ENCODE measurements at regions not wholly inside any gene's neighbourhood (a gene's known extent, or its start where the extent isn't known, plus 50 kb on each side); places are given as distances from the start of the nearest gene placed in this dataset.

DNA sequence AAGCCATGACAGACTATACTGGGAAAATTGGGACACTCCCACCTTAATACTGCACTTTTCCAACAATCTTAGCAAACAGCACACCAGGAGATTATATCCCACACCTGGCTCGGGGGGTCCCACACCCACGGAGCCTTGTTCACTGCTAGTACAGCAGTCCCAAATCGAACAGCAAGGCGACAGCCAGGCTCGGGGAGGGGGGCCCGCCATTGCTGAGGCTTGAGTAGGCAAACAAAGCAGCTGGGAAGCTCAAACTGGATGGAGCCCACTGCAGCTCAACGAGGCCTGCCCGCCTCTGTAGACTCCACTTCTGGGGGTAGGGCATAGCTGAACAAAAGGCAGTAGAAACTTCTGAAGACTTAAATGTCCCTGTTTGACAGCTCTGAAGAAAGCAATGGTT lies 118.3 kb downstream of the MAGEB5 start:
- no peak for ATAC-seq (ENCODE audit: low FRiP score in 2 of 2)
- Histone ChIP-seq H3K27me3 (no peaks in the 10 kb centered on the region), H3K9me3 (peaks cover 0 to 7% (median 0%) of the 10 kb centered on the region in 4 donors), H3K4me3 (no peak overlapping the region), H3K36me3 (no peaks in the 10 kb centered on the region), H3K27ac (no peak overlapping the region), H3K4me1 (no peaks in the 10 kb centered on the region)
- peak in 1 of 2 donors; percentile 5 for DNase-seq
- TF ChIP-seq POLR2AphosphoS5 (IDR thresholded peaks at IDR 0.05) (no peak), POLR2A (IDR thresholded peaks at IDR 0.05) (no peak), EP300 (IDR thresholded peaks at IDR 0.05) (no peak)
- TF ChIP-seq, protein P1, sequence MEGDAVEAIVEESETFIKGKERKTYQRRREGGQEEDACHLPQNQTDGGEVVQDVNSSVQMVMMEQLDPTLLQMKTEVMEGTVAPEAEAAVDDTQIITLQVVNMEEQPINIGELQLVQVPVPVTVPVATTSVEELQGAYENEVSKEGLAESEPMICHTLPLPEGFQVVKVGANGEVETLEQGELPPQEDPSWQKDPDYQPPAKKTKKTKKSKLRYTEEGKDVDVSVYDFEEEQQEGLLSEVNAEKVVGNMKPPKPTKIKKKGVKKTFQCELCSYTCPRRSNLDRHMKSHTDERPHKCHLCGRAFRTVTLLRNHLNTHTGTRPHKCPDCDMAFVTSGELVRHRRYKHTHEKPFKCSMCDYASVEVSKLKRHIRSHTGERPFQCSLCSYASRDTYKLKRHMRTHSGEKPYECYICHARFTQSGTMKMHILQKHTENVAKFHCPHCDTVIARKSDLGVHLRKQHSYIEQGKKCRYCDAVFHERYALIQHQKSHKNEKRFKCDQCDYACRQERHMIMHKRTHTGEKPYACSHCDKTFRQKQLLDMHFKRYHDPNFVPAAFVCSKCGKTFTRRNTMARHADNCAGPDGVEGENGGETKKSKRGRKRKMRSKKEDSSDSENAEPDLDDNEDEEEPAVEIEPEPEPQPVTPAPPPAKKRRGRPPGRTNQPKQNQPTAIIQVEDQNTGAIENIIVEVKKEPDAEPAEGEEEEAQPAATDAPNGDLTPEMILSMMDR (IDR thresholded peaks at IDR 0.05): no peak
- 92 to 100% methylated on average over 1 to 8 of the region's 8 CpGs for WGBS, 2 donors

DNA sequence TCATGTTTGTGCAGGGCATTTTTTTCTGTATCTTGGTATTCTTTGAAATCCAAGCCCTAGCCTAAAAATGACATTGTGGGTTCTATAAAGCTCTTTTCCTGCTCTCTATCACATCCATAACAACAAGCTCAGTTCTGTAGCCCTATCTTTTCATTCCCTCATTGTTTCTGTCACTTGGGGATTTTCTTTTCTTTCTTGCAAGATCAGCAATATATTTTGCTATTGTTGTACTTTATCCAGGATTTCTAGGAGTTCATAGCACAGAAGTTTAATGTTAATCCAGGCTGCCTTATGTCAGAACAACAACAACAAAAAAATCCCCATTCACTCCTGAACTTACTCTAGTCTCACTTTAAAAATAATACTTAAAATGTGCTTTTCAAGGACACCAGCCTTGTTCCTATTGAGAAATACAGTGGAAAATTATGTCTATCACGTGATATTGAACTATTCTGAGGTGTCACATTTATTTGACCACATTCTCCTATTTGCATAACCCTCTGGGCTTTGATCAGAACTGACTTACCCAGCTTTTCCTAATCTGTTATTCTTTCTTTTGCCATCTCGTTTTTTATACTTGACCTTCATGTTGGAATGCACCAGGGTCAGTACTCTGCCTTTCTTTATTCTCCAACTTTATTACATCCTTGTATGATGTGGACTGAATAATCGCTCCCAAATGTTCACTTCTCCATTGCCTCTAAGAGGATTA lies 112.8 kb downstream of the MAGEB5 start:
- Histone ChIP-seq H3K36me3 (no peaks in the 10 kb centered on the region), H3K27me3 (no peaks in the 10 kb centered on the region), H3K4me3 (no peak overlapping the region), H3K4me1 (no peaks in the 10 kb centered on the region), H3K9me3 (peaks cover 0 to 1% (median 0%) of the 10 kb centered on the region in 4 donors), H3K27ac (no peak overlapping the region)
- ATAC-seq (ENCODE audit: low FRiP score in 2 of 2) (no peak), DNase-seq (no peak)
- TF ChIP-seq EP300 (IDR thresholded peaks at IDR 0.05) (no peak), POLR2AphosphoS5 (IDR thresholded peaks at IDR 0.05) (no peak), POLR2A (IDR thresholded peaks at IDR 0.05) (no peak)
- TF ChIP-seq, protein P1 (IDR thresholded peaks at IDR 0.05): no peak
- 50 to 60% methylated on average over 3 of the region's 3 CpGs for WGBS, 2 donors

DNA sequence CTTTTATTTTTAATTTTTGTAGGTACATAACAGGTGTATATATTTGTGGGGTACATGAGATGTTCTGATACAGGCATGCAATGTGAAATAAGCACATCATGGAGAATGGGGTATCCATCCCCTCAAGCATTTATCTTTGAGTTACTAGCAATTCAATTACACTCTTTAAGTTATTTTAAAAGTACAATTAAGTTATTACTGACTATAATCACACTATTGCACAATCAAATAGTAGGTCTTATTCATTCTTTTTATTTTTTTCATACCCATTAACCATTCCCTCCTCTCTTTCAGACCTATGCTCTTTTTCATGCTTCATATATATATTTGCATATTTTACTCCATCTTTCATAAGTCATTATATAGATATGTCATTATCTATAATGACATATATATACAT lies 93.3 kb downstream of the MAGEB5 start:
- no peaks in the 10 kb centered on the region for H3K36me3 ChIP-seq
- no peaks in the 10 kb centered on the region for H3K9me3 ChIP-seq
- no peak for DNase-seq
- no peaks in the 10 kb centered on the region for H3K4me1 ChIP-seq
- no peak for ATAC-seq (ENCODE audit: low FRiP score in 2 of 2)
- no peak overlapping the region for H3K27ac ChIP-seq
- H3K27me3 ChIP-seq: no peaks in the 10 kb centered on the region
- H3K4me3 ChIP-seq: no peak overlapping the region
- TF ChIP-seq EP300 (IDR thresholded peaks at IDR 0.05) (no peak), POLR2A (IDR thresholded peaks at IDR 0.05) (no peak), POLR2AphosphoS5 (IDR thresholded peaks at IDR 0.05) (no peak)

DNA sequence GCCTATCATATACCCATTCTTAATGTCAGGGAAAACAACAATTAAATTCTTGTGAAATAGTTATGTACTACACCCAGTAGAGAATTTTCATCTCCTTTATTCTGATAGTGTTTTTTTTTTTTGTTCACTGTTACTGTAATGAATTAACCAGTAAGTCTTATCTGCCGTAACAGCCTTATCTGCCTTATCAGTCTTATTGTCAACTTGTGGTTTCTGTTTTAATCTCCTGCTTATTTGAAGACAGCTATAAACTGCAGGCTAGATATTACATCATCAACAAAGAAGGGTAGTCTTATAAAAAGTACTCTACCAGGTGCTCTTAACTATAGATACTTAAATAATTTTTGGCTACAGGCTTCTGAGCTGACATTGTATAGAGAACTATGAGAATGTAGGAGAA lies 79.5 kb downstream of the MAGEB5 start:
- Histone ChIP-seq H3K27ac (no peak overlapping the region), H3K4me3 (no peak overlapping the region), H3K36me3 (no peaks in the 10 kb centered on the region), H3K27me3 (no peaks in the 10 kb centered on the region), H3K9me3 (no peaks in the 10 kb centered on the region), H3K4me1 (no peaks in the 10 kb centered on the region)
- TF ChIP-seq POLR2AphosphoS5 (IDR thresholded peaks at IDR 0.05) (no peak), EP300 (IDR thresholded peaks at IDR 0.05) (no peak), POLR2A (IDR thresholded peaks at IDR 0.05) (no peak)
- TF ChIP-seq, protein P1 (IDR thresholded peaks at IDR 0.05): no peak
- WGBS, 2 donors: 19 to 37% methylated on average over 1 of the region's 1 CpG
- DNase-seq: no peak
- no peak for ATAC-seq (ENCODE audit: low FRiP score in 2 of 2)

DNA sequence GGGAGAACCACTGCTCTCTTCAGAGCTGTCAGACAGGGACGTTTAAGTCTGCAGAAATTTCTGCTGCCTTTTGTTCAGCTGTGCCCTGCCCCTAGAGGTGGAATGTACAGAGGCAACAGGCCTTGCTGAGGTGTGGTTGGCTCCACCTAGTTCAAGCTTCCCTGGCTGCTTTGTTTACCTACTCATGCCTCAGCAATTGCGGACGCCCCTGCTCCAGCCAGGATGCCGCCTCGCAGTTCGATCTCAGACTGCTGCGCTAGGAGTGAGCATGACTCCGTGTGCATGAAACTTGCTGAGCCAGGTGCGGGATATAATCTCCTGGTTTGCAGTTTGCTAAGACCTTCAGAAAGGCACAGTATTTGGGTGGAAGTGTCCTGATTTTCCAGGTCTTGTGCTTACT lies 70.9 kb downstream of the MAGEB5 start:
- TF ChIP-seq POLR2AphosphoS5 (IDR thresholded peaks at IDR 0.05) (no peak), POLR2A (IDR thresholded peaks at IDR 0.05) (no peak), EP300 (IDR thresholded peaks at IDR 0.05) (no peak)
- TF ChIP-seq, protein P1 (IDR thresholded peaks at IDR 0.05): no peak
- no peak overlapping the region for H3K4me3 ChIP-seq
- 40 to 87% methylated on average over 1 to 9 of the region's 9 CpGs for WGBS, 2 donors
- H3K9me3 ChIP-seq: no peaks in the 10 kb centered on the region
- no peaks in the 10 kb centered on the region for H3K4me1 ChIP-seq
- no peak for ATAC-seq (ENCODE audit: low FRiP score in 2 of 2)
- H3K36me3 ChIP-seq: no peaks in the 10 kb centered on the region
- DNase-seq: no peak
- H3K27me3 ChIP-seq: no peaks in the 10 kb centered on the region
- H3K27ac ChIP-seq: no peak overlapping the region

Small RNA genes in the stretch of these regions (small RNA-seq; reads per million reads assigned to genes)
- 0 reads per million in 4 donors for gene AC005345.1
- 0 reads per million in 4 donors for gene RF00019
- 0 reads per million in 4 donors for gene RNU1-142P
